HG03159 (cell line): ENCODE measurements at regions not wholly inside any gene's neighbourhood (a gene's known extent, or its start where the extent isn't known, plus 50 kb on each side); places are given as distances from the start of the nearest gene placed in this dataset.

ENCODE experiments used
- ATAC-seq: cut with Tn5 transposase; IDR thresholded peaks from one replicate; pipeline ENCODE4 v1.9.1; 2021; ENCODE audit warnings: mild to moderate bottlenecking, moderate library complexity; ENCODE audit not compliant: unreplicated experiment

DNA sequence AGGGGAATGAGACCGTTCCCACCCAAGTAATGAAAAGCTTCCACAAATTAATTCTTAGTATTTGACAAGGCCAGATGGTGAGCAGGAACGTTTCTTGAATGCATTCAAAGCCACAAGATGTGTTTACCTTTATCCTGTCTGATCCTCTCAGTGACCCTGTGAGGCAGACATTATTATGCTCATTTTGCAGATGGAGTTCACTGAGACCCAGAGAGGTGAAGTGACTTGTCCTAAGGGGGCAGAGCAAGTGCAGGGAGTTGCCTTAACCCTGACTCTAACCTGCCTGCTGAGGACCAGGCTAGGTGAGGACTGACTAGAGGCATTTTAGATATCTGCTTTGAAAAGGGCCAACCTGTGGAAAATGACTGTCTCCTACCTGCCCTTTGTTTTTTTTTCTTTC, 156.7 kb downstream of the HAPSTR1 start:
- no peak for ATAC-seq

- ATAC-seq, result no peak
Observed at GRCh38 chr16:9249534-9249933, 158.1 kb downstream of the HAPSTR1 start.

DNA sequence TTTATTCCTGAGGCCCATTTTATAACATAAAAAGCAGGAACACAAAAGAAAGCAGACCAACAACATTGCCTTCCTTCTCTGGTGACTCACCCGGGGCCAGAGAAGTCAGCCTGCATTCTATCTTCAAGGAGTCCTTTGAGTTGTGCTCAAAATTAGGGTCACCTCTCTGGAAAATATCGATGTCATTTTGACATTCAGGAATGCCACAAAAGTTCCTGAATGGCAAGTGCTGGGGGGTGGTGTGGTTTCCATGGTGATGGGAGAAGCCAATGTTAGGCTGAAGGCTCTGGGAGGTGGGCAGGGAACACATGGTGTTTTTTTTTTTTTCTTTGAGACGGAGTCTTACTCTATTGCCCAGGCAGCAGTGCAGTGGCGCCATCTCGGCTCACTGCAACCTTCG, 159.6 kb downstream of the HAPSTR1 start:
- ATAC-seq, result no peak

DNA sequence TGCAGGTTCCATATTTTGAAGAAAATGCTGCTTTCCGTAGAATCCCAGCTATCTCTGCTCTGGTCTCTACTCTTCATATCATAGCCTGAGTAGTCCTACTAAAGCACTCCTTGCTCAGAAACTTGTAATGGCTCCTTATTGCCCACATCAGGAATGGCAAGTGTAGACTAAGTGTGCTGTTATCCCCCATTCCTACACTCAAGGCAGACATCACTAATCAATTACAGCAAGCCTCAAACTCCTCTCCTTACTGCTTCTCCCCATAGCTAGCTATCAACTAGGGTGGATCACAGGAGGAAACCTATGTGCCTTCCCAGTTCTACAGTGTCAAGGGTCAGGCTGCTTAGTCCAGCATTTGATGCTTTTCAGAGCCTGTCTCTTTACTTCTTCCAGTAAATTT, 163.4 kb downstream of the HAPSTR1 start:
- no peak for ATAC-seq

GRCh38 chr16:9256196-9256595, 164.8 kb downstream of the HAPSTR1 start:
- ATAC-seq, result no peak

- ATAC-seq, result no peak
Observed at GRCh38 chr16:9257843-9258242, 166.4 kb downstream of the HAPSTR1 start.

DNA sequence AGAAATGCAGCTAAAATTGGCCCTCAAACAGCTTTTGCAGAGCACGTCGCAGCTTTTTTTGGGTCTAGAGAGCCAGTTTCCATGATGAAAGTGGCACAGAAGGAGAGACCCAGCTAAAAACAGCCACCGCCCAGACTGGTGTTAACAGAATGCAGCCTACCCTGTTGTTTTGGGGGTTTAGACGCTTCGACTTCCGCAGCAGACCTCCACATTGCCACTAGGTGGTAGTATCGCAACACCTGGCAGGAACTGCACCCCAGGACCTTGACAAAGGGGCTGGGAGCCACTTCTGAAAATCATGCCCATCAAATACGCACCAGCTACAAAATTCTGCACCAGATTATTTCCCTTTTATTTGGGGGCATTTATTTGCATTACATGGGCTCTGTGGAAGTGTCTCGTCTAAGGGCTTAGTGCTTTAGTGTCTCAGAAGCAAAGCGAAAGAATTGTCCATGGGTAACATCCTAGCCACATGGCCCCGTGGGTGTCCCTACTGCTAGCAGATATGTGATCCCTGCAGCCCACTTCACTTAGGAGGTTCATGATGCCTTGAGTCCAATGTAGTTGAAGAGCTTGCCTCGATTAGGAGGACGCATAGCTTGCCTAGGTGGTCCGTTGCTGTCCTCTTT, 167.1 kb downstream of the HAPSTR1 start:
- peak; percentile 66 for ATAC-seq

GRCh38 chr16:9259914-9260608, 168.6 kb downstream of the HAPSTR1 start:
- no peak for ATAC-seq

GRCh38 chr16:9260666-9261065, 169.2 kb downstream of the HAPSTR1 start:
- no peak for ATAC-seq

DNA sequence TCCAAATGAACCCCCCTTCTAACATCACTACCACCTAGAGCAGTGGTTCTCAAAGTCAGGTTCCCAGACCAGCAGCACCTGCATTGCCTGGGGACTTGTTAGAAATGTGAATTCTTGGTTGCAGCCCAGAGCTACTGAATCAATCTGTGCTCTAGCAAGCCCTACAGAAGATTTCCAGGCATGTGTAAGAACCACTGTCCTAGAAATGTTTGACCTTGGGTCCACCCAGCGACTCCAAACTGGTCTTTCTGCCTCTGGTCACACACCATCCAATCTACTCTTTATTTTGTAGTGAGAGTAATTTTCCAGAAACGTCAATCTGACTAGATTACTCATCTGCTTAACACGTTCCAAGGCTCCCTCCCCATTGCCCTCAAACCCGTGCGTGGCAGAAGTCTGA, 169.9 kb downstream of the HAPSTR1 start:
- no peak for ATAC-seq

- no peak for ATAC-seq
Observed at GRCh38 chr16:9262941-9263715, 171.7 kb downstream of the HAPSTR1 start.

- no peak for ATAC-seq
Observed at GRCh38 chr16:9264067-9264466, 172.6 kb downstream of the HAPSTR1 start.

DNA sequence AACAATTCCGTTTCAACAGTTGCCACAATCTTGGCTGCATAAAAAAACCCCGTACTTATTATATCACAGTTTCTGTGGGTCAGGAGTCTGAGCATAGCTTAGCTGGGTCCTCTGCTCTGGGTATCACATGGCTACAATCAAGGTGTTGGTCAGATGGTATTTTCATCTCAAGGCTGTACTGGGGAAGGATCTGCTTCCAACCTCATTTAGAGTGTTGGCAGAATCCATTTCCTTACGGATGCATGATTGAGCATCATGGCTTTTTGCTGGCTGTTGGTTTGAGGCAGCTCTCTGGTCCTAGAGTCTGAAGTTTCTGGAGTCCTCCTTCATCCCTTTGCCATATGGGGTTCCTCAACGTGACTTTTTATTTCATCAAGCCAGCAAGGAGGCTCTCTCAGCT, 177.0 kb downstream of the HAPSTR1 start:
- ATAC-seq, result no peak

GRCh38 chr16:9270424-9270823, 179.0 kb downstream of the HAPSTR1 start:
- no peak for ATAC-seq

DNA sequence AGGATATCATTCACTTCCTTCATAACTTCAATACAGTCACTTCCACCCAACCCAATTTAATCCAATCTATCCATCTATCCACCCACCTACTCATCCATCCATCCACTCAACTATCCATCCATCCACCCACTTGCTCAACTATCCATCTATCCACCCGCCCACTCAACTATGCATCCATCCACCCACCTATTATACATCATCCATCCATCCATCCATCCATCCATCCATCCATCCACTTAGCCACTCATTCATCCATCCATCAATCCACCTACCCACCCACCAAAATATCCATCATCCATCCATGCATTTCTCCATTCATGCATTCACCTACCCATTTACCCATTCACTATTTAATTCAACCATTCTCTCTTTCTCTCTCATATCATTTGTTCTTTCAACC, 179.5 kb downstream of the HAPSTR1 start:
- no peak for ATAC-seq

GRCh38 chr16:9271841-9272240, 180.4 kb downstream of the HAPSTR1 start:
- no peak for ATAC-seq

DNA sequence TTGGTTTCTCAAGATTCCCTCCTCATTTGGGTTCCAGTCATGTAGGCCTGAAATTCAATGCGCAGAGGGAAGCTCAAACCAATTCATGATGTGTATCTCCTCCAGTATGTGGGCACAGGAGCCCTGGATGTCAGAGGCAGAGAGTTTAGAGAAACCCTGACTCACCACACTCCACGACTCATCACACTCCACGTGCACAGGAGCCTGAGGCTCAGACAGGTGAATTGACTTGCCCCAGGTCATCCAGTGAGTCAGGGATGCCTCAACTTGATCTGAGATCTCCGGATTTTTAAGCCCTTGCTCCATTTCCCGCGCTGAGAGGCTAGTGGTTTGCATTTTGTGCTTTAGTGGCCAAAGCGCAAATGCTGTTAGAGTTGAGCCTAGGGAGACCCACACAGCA, 183.9 kb downstream of the HAPSTR1 start:
- no peak for ATAC-seq

- no peak for ATAC-seq
Observed at GRCh38 chr16:9275816-9276354, 184.4 kb downstream of the HAPSTR1 start.

- ATAC-seq, result no peak
Observed at GRCh38 chr16:9279291-9280068, 188.0 kb downstream of the HAPSTR1 start.

GRCh38 chr16:9280069-9280466, 188.6 kb downstream of the HAPSTR1 start:
- no peak for ATAC-seq

- ATAC-seq, result no peak
Observed at GRCh38 chr16:9286930-9287329, 195.5 kb downstream of the HAPSTR1 start.
